NCI-H1694 treated with DMSO at 0.1 percent for 48 hours (cell line): ENCODE measurements at regions not wholly inside any gene's neighbourhood (a gene's known extent, or its start where the extent isn't known, plus 50 kb on each side); places are given as distances from the start of the nearest gene placed in this dataset.
"Not testable (repeated sequence)": the region's sequence is repeated elsewhere in the genome, so short reads cannot be mapped to it uniquely, and the experiment has no call there.

Source experiments
- DNase-seq: peaks from one replicate; lab custom pipeline; 2025; lab: John Stamatoyannopoulos, UW

DNA sequence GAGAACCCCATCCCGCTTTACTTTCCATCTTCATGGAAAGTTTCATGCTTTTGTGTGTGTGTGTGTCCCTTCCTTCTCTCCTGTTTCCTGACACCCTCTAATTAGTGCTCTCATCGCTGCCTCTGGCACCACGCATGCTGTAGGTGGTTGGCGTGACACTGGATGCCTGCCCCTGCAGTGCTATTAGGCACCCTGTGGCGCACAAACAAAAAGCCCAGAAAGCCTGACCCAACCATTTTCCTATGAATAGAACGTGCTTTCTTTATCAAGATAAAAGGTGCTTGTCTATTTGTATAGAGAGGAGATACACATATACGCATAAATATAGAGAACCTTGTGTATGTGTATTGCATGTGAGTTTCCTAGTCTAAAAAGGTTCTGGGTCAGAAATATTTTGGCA is 120.8 kb upstream of the CDCA7L start:
- no peak for DNase-seq

DNA sequence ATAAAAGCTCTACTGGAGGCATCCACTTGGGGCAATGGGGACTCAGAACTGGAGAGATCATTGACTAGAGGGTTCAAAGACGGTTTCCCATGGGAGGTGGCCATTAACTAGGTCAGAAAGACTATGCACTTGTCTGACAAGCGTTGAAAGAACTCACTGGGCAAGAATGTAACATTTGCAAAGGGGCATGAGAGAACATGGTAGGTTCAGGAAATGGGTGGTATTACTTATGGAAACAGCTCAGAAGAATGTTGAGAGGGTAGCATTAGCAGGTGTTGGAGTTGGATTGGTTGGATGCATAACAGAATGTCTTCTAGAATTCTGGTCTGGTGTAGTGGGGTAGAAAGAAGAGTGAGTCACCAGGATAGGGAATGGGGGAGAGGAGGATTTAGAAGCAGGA is 119.1 kb upstream of the CDCA7L start:
- no peak for DNase-seq

DNA sequence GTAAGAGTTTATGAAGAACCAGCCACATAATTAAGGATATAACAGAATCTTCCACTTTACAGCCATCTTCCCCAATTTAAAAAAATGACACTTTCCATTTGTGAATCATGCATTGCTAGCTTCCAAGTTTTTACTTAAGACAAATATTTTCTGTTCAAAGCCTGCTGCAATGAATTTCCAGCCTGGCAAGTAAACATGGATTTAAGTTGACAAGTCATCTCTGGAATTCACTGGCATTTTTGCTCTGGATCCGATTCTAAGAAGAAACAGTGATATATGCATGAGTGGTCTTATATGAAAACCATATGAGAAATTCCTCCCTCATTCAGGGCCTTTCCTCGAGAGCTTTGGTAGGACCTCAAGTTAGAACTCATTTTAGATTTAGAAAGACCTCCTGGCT is 116.1 kb upstream of the CDCA7L start:
- no peak for DNase-seq

DNA sequence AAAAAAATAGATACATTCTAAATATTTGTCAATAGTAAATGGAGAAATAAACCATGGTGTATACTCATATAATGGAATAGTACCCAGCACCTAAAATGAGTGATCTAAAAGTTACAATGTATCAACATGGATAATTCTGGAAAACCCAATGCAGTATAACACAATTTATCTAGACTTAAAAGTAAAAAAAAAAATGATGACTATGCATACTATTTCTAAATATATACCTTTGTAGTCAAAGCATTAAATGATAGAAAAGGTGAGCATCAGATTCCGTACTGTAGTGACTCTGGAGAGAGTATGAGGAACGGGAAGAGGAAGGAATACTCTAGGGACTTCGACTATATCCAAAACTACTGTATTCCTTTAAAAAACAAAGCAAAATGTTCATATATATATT is 115.2 kb upstream of the CDCA7L start:
- DNase-seq: no peak

DNA sequence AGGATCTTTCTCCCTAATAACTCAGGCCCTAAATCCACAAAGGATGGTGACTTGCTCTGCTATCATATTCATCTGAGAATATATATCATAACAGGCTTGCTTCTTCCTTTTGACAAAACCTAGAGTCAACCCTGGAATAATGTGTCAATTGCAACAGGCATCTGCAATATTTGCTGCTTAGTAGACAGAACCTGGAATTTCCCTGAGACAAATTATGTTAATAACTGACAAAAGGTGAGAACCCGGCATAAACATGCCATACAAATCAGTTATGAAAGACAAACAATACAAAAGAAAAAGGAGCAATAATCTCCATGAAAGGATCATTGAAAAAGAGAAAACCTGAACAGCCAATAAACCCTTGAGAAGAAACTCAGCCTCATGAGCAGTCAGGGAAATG is 114.5 kb upstream of the CDCA7L start:
- DNase-seq: no peak

DNA sequence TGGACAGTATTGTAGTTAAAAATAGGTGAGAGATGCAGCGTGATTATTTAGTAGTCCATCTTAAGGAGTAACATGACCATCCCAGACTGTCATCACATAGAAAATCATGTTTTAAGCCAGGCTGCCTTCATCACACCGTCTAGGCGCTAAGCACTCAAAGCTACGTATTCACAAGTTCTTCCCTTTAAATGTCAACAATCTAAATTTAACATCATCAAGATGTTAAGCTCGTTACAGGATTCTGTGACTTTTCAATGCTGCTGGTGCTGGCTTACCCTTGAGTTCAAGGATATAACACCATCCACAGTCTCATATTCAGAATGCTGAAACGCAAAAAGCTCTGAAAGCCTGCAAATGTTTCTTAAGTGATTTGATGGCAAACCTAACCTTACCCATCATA is 109.5 kb upstream of the CDCA7L start:
- DNase-seq: no peak

DNA sequence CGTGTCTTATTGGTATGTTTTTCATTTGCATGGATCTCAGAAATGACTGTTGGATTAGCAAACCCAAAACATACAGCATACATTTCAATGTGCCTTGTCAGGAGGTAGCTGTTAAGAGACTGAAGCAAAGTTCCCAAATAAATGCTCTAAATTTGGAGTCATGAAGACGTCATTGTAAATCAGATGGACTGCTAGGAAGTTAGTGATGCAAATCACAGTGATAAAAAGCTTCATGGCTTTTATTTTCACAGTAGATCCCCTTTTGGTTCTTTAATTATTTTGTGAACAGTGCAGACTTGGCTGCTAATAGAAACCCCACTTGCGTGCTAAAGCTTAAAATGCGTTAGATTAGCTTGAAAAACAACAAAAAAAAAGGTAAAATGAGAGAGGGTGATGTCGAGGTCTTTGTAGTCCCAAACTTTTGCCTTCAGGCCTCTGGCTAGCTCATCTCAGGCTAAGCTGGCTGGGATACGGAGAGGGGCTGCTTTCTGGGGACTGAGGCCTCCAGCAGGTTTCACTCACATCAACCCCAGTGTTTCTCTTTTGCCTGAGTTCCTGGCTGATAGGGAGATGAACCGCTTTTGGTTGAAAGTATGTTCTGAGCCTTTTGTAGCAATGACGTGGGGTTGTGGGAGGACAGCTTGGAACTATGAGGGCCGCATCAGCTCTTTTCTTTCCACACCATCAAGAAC is 107.1 kb upstream of the CDCA7L start:
- DNase-seq: no peak

DNA sequence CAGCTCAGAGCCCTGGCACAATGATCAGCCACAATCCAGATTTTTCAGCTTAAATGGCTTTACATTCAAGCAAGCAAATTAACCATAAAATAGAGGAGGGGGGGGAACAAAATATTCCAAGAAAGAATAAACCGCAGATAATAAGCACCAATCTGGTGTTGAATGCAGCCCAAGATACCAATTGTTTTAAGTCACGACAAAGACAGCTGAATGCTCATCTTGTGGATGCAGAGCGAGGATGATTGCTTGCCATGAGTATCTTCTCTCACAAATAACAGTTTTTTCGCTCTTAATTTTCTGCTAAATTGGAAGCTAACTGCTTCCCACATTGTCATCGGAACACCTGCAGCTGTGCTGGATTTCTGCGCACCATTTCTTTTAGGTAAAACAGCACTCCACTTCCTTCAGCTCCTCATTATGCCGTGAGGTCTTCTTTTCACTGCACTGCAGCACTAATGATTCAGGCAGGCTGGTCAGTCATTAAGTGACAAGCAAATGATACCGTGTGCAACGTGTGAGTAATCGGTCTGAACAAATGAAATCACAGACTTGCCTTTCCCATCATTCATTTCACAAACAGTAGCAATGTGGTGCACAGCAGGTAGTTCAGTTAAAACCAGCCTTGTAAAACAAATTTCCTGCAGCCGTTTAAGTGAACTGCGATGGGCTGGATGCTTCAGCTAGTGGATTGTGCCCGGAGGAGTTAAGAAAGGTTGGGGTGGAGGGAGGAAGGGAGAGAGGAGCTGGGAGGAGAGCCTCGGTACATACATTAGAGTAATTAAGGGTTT is 106.4 kb upstream of the CDCA7L start:
- DNase-seq: no peak

DNA sequence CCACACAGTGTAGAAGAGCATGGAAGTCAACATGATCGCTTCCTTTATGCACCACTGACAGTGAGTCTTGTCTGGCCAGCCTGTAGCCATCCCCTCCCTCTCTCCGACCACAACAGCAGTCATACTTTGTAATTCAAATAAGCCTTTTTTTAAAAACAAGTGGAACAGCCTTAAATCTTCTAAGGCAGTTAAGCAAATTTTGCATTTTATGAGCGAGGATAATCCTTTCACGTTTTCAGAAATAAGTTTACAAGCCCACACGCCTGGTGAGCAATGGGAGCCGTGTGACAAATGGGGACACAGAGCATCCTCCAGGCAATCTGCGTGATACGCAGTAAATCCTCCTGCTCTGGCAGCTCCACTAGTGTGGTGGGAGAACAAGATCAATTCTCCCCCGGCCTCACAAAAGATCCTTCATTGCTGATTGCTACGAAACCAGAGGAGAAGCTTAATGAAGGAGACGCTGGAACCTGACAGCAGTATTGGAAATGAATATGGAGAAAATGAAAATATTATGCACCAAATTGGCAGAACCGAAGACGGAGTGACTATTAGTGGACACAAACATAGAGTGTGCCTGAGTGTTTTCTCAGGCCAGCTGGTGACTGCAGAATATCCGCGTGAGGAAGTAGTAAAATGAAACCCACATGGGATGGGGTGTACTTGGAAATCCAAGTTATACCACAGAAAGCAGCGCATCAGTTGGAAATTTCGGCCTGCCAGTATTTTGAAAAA is 104.2 kb upstream of the CDCA7L start:
- DNase-seq: no peak

DNA sequence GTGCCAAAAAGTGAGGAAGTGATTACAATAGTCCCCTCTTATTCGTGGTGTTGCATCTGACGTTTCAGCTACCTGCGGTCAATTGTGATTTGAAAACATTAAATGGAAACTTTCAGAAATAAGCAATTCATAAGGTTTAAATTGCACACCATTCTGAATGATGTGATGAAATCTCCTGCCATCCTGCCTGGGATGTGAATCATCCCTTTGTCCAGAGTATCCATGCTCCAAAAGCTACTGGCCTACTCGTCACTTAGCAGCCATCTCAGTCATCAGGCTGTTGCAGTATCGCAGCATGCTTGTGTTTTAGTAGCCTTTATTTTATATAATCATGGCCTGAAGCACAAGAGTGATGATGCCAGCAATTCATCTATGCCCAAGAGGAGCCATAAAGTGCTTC is 97.7 kb upstream of the CDCA7L start:
- DNase-seq: no peak

DNA sequence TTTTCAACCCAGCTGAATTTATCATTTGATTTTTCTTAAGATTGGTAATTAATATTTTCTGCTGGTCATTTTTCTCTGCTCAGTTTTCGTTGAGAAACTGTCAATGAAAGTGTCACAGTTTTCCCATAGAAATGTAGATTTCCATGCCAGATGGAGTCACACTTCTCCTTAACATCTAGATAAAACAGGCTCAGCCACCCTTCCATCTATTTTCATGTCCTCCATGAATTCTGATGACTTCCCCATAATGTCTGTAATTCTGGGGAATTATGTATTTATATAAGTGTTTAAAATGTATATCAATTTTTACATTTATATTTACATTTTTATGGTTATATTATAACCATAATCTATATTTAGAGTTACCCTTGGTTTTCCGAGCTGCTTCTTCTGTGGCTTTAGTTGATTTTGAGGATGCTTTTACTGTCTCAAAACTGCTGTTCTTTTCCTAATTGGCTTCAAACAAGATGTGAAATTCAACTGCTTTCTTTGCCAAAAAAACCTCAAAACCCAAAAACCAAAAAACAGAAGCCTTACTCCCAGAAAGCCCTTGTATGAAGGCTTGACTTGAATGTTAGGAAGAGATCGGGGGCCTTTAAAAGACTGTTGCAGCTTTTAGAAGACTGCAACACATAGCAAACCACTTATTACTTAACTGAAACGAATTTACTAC is 95.4 kb upstream of the CDCA7L start:
- DNase-seq: no peak

DNA sequence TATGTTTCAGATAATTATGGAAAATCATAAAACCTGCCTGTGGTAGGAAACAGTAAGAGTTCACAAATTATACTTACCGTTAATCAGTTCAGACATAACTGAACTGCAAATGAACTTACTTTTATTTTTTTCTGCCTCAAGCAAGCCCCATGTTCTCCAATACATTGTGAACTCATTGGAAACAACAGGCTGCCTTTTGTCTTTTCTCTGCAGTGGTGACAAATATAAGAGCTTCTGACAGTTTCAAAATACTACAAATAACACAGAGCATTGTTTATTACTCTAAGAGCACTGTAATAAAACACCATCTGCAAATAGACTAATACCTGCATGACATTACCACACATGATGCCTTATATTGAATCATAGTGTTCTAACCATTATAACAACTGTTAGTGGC is 94.0 kb upstream of the CDCA7L start:
- no peak for DNase-seq

DNA sequence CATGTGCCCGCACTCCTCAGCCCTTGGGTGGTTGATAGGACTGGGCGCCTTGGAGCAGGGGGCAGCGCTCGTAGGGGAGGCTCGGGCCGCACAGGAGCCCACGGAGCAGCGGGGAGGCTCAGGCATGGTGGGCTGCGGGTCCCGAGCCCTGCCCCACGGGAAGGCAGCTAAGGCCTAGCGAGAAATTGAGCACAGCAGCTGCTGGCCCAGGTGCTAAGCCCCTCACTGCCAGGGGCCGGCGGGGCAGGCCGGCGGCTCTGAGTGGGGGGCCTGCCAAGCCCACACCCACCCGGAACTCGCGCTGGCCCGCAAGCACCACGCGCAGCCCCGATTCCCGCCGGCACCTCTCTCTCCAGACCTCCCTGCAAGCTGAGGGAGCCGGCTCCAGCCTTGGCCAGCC is 86.7 kb upstream of the CDCA7L start:
- not testable (repeated sequence) for DNase-seq

DNA sequence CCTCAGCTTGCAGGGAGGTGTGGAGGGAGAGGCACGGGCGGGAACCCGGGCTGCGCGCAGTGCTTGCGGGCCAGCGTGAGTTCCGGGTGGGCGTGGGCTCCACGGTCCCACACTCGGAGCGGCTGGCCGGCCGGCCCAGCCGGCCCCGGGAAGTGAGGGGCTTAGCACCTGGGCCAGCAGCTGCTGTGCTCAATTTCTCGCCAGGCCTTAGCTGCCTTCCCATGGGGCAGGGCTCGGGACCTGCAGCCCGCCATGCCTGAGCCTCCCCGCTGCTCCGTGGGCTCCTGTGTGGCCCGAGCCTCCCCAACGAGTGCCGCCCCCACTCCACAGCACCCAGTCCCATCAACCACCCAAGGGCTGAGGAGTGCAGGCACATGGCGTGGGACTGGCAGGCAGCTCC is 83.0 kb upstream of the CDCA7L start:
- DNase-seq: not testable (repeated sequence)

DNA sequence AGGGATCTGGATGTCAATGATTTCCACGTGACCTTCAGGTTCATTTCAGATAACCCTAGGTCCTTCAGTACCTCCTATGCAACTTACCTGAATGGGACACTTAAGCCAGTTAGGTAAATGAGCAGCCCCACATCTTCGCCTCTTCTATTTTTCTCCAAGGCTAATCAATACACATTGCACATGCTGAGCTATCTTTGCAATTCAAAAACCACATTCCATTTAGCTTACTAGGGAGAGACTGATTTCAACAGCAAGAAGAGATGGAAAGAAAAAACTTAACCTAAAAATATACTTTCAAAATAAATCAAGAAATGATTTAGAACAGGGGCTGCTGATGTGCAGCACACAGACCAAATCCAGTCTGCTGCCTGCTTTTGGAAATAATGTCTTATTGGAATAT is 81.8 kb upstream of the CDCA7L start:
- no peak for DNase-seq

DNA sequence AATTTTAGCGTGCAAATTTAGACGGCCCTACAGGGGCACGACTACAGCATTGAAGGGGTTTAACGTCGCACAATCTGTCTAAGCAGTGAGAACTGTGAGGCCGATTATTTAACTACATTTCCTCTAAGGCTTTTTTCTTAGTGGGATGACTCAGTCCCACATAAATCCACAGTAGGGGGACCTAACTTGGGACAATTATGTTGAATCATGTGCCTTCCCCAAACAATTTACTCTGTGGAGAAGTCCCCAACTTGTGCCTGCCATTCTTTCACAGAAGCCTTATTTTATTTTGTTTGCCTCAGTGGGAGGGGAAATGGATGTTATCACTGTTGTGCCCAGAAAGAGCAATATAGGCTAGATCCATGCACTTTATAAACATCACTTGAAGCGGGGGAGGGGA is 80.3 kb upstream of the CDCA7L start:
- no peak for DNase-seq

DNA sequence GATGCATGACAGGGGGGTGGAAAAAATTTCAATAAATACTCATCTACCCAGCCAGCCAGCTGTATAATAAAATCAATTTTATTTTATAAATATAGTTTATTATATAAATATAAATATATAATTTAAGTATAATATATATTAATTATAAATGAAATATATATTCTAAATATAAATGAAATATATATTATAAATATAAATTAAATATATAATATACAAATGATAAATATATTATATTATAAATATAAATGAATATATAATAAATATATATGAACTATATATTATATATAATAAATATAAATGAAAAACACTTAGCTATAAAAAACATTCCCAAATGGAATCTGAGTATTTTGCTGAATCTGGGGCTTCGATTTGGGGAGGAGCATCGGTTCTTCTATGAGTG is 79.4 kb upstream of the CDCA7L start:
- DNase-seq: no peak

DNA sequence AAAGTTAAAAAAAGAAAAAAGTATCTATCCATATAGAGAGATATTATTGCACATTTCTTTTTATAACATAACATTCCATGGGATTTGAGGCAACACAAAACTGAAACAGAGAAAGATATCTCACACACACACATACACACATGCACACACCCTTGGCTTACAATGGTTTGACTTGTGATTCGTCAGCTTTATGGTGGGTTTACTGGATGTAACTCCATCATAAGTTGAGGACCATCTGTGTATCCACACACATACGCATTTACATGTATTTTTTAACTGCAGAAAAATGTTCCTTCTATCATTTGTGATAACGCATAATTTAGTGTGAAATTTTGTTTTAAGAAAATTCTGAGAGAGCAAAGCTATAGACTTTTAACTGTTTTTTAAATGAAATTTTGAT is 74.2 kb upstream of the CDCA7L start:
- no peak for DNase-seq

DNA sequence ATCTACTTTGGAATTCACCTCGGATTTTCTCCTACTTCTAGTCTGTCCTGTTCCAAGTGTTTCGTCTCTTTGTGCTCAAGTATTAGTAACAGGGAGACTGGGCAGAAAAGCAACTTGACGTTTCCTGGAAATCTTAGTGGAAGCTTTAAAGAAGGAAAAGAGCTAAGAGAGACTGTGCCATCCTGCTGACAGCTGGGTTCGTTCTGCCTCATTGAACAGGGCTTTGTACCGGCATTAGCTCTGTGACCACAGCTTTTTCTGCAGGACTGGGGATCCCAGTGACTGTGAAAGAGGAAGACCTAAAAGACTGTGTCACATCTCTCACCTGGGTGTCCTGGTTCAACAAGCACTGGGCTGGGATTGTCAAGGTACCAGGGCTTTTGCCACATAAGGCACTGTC is 70.8 kb upstream of the CDCA7L start:
- no peak for DNase-seq

DNA sequence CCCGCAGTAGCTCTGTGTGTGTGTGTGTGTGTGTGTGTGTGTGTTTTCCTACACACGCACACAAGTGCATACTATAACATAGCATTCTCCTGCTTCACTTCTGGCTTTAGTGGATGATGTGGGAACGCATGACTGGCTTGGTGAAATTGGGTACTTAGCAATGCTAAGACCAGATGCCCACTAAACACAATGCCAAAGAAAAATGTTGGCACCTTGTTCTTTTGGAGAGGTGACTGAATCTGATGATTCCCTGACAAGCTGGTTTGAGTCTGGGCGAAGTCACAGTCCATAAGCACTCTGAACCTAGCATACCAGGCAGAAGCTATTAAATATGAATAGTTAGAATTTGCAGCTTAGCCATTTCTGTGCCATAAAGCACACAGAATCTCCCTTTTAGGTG is 68.0 kb upstream of the CDCA7L start:
- DNase-seq: no peak

DNA sequence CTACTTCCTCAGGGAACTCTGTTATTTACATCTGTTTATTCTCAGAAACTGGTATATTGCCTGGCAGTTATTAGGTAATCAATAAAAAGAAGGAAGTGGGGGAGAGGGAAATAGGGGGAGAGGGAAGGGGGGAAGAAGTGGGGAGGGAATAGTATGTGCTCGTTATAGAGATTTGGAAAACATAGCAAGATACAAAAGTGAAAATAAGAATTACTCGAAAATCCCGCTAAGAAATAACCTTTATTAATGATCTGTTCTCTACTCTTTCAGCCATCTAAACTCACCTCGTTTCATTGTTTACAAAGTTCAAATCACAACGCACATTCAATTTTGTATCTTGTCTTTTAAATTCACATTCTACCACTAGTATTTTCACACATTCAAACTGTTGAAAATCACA is 63.0 kb upstream of the CDCA7L start:
- DNase-seq: no peak

DNA sequence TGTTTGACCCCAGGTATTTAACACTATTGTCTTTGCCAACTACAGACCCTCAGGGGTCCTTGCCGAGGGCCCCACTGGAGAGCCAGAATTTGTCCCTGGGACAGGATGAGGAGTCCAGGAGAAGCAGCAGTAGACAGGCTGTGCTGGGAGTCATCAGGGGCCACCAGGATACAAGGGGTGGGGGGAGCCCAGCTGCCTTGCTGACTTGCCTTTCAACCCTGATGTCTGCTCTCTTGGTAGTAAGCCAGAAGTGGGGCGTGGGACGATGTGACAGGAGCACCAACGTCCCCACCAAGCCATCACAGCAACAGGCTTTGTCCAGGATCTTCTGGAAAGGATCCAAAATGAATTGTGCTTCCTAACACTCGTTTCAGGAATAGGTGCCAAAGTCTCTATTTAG is 62.4 kb upstream of the CDCA7L start:
- DNase-seq: no peak

DNA sequence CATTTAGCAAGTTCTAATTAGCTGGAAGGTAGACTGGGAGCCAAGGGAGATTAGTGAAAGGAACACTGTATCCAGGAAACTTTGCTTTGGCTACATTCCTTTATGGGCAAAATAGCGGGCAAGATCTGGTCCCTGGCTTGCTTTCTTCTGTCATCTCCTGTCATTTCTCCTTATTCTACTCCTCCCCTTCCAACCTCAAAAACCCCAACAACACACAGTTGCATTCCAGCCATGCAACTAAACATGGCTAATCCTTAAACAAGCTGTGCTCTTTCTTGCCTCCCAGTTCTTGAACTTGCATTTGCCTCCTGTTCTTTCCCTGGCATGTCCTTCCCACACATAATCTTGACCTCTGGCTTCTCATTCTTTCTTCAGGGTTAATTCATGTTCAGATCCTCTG is 59.5 kb upstream of the CDCA7L start:
- DNase-seq: no peak
